ENCODE measurements at regions not wholly inside any gene's neighbourhood (a gene's known extent, or its start where the extent isn't known, plus 50 kb on each side); places are given as distances from the start of the nearest gene placed in this dataset.

GRCh38 chr14:26791117-26791806 is 193.4 kb upstream of the NOVA1 start (continued):
- TF ChIP-seq PRDM2 (tag by site-specific recombination; IDR thresholded peaks at IDR 0.05; ENCODE audit: borderline replicate concordance), result no peak

- Histone ChIP-seq H3K4me1 (ENCODE audit: control insufficient read depth, insufficient read depth, low read length) (no peaks in the 10 kb centered on the region), H3K4me3 (ENCODE audit: low read depth, low read length) (no peak overlapping the region), H3K27ac (ENCODE audit: extremely low read depth, low read depth, low read length) (no peak overlapping the region), H3K36me3 (ENCODE audit: control insufficient read depth in 2 of 2, insufficient read depth in 1 of 2, low read length in 2 of 2) (no peaks in the 10 kb centered on the region), H3K9me3 (ENCODE audit: control insufficient read depth, insufficient read depth, low read depth, low read length) (no peaks in the 10 kb centered on the region)
- CTCF ChIA-PET, result no interaction called here
- TF ChIP-seq ZNF311 (tag by site-specific recombination; IDR thresholded peaks at IDR 0.05; ENCODE audit: borderline replicate concordance) (no peak), ZNF707 (tag by site-specific recombination; IDR thresholded peaks at IDR 0.05) (no peak), ZNF677 (tag by site-specific recombination; IDR thresholded peaks at IDR 0.05) (no peak), ZSCAN5A (tag by site-specific recombination; IDR thresholded peaks at IDR 0.05) (no peak), ZNF362 (tag by site-specific recombination; IDR thresholded peaks at IDR 0.05) (no peak), WT1 (tag by site-specific recombination; IDR thresholded peaks at IDR 0.05) (no peak), ZNF214 (tag by site-specific recombination; IDR thresholded peaks at IDR 0.05; ENCODE audit: borderline replicate concordance) (no peak), ZNF623 (tag by site-specific recombination; IDR thresholded peaks at IDR 0.05) (no peak), ZNF701 (tag by site-specific recombination; IDR thresholded peaks at IDR 0.05) (no peak), ZNF501 (tag by site-specific recombination; IDR thresholded peaks at IDR 0.05) (no peak), ZNF561 (tag by site-specific recombination; IDR thresholded peaks at IDR 0.05; ENCODE audit: borderline replicate concordance) (no peak), ZNF433 (tag by site-specific recombination; IDR thresholded peaks at IDR 0.05; ENCODE audit: low read depth) (no peak), ZNF791 (tag by site-specific recombination; IDR thresholded peaks at IDR 0.05) (no peak)
- POLR2A ChIA-PET, result no interaction called here
Observed at GRCh38 chr14:26794731-26795130, 196.9 kb upstream of the NOVA1 start.

- ChIA-PET POLR2A (no interaction called here), CTCF (no interaction called here)
- H3K27ac ChIP-seq (ENCODE audit: extremely low read depth, low read depth, low read length), result no peak overlapping the region
- H3K9me3 ChIP-seq (ENCODE audit: control insufficient read depth, insufficient read depth, low read depth, low read length), result no peaks in the 10 kb centered on the region; the same call in 1 of the 2 replicates
- no peak overlapping the region for H3K4me3 ChIP-seq (ENCODE audit: low read depth, low read length)
- H3K36me3 ChIP-seq (ENCODE audit: control insufficient read depth in 2 of 2, insufficient read depth in 1 of 2, low read length in 2 of 2), result no peaks in the 10 kb centered on the region
- no peaks in the 10 kb centered on the region for H3K4me1 ChIP-seq (ENCODE audit: control insufficient read depth, insufficient read depth, low read length)
- TF ChIP-seq ZNF133 (tag by site-specific recombination; IDR thresholded peaks at IDR 0.05), result no peak
- no peak for TF ChIP-seq ZNF768 (tag by site-specific recombination; IDR thresholded peaks at IDR 0.05)
- TF ChIP-seq ZNF660 (tag by site-specific recombination; IDR thresholded peaks at IDR 0.05), result no peak
- TF ChIP-seq ZSCAN4 (tag by site-specific recombination; IDR thresholded peaks at IDR 0.05), result no peak
- no peak for TF ChIP-seq ZNF18 (tag by site-specific recombination; IDR thresholded peaks at IDR 0.05)
- TF ChIP-seq ZBTB26 (tag by site-specific recombination; optimal IDR thresholded peaks at IDR 0.05), result no peak
Observed at GRCh38 chr14:26808407-26808806, 210.6 kb upstream of the NOVA1 start.

Measured in HEK293 (cell line).